Spleen (tissue), 11 donors: ENCODE measurements at regions not wholly inside any gene's neighbourhood (a gene's known extent, or its start where the extent isn't known, plus 50 kb on each side); places are given as distances from the start of the nearest gene placed in this dataset.

ENCODE experiments used
- DNase-seq: peaks from one replicate; pipeline ENCODE4 v3.0.0-alpha.2; 2020
- H3K27ac ChIP-seq, 8 donors: fragments of 200-600 bp; sonication (generic) in 7 of 8; 1 replicate in 4 of 8; 2 replicates in 4 of 8; pipeline versions ENCODE4 v1.5.0 to v1.8.0; 2016 to 2021; ENCODE audit warnings: inconsistent platforms in 4 of 8, mild to moderate bottlenecking in 4 of 8, moderate library complexity in 1 of 8
- H3K27me3 ChIP-seq, 7 donors: fragments of 200-600 bp; sonication (generic) in 6 of 7; replicated peaks in 1 of 7; 1 replicate in 4 of 7; 2 replicates in 3 of 7; pipeline versions ENCODE4 v1.5.0 to v1.8.0; 2016 to 2021; ENCODE audit warnings: inconsistent platforms in 3 of 7, mild to moderate bottlenecking in 1 of 7
- H3K36me3 ChIP-seq, 6 donors: fragments of 200-600 bp; sonication (generic) in 5 of 6; 1 replicate in 4 of 6; 2 replicates in 2 of 6; pipeline versions ENCODE4 v1.5.0 to v1.8.0; 2016 to 2021; ENCODE audit warnings: inconsistent platforms in 2 of 6
- H3K4me1 ChIP-seq, 6 donors: fragments of 200-600 bp; sonication (generic) in 5 of 6; 1 replicate in 3 of 6; 2 replicates in 3 of 6; pipeline versions ENCODE4 v1.5.0 to v1.8.0; 2016 to 2021; ENCODE audit warnings: inconsistent platforms in 3 of 6
- H3K4me3 ChIP-seq, 8 donors: fragments of 200-600 bp; sonication (generic) in 7 of 8; 1 replicate in 4 of 8; 2 replicates in 4 of 8; pipeline versions ENCODE4 v1.5.0 to v1.8.0; 2016 to 2021; ENCODE audit warnings: inconsistent platforms in 4 of 8, mild to moderate bottlenecking in 4 of 8, moderate library complexity in 2 of 8
- H3K9me3 ChIP-seq, 8 donors: fragments of 200-600 bp; sonication (generic) in 7 of 8; 1 replicate in 4 of 8; 2 replicates in 4 of 8; pipeline versions ENCODE4 v1.5.0 to v1.8.0; 2016 to 2021; ENCODE audit warnings: inconsistent platforms in 4 of 8
- CTCF ChIP-seq, 11 experiments: fragments of 200-600 bp in 7 of 11; fragments of 450-650 bp in 4 of 11; sonication (generic) in 4 of 11; IDR thresholded peaks in 8 of 11; conservative IDR thresholded peaks in 3 of 11; 1 replicate in 7 of 11; 2 replicates in 4 of 11; pipeline versions ENCODE4 v1.4.0 to v1.8.0; 2016 to 2021; ENCODE audit warnings: antibody characterized with exemption in 11 of 11, inconsistent platforms in 4 of 11, mild to moderate bottlenecking in 1 of 11
- POLR2A ChIP-seq, 3 donors: fragments of 450-650 bp; IDR thresholded peaks; one replicate each; pipeline ENCODE4 v1.5.1; 2017; ENCODE audit warnings: antibody characterized with exemption in 3 of 3, mild to moderate bottlenecking in 1 of 3
- POLR2AphosphoS5 ChIP-seq, 3 donors: sonication (generic); formaldehyde crosslinking; IDR thresholded peaks; one replicate each; pipeline ENCODE4 v1.5.1; 2017; ENCODE audit warnings: antibody characterized with exemption in 3 of 3
- WGBS, 5 donors: extraction: QIAGEN DNeasy Blood & Tissue Kit in 3 of 5; methylation state at CpG; one replicate each; pipeline versions ENCODE4 v1.1.5 to v1.1.7; 2013 to 2018; 5-methylcytosine and 5-hydroxymethylcytosine counted together
- intact Hi-C: fragments of 100-400 bp; cut with DNase I; formaldehyde crosslinking; loops from one replicate; pipeline ENCODE4 v1.15.0; 2023; ENCODE audit warnings: low total_unique reads
- donor health status: healthy with polysubstance abuse.
- donor health status: DM: no; HTN: no; CAD: no; lungs with moderate emphysema.
- donor health status: DM: no; HTN: no; CAD: no.
- donor health status: Bipolar disorder and iron deficiency.
- donor health status: healthy.
- donor health status: DM: no; HTN: no; CAD: no.
- donor health status: DM: yes; HTN: yes; CAD: no.

GRCh38 chr20:61042506-61043385 is 209.3 kb upstream of the CDH4 start:
- intact Hi-C loops = no loop called here
- no peak for TF ChIP-seq POLR2A (IDR thresholded peaks at IDR 0.05)
- TF ChIP-seq POLR2AphosphoS5 (IDR thresholded peaks at IDR 0.05) = no peak
- TF ChIP-seq CTCF (IDR thresholded peaks at IDR 0.05 in 8 of 11, conservative IDR thresholded peaks at IDR 0.05 in 3 of 11) = no peak

GRCh38 chr20:61043681-61044080 is 208.4 kb upstream of the CDH4 start:
- H3K4me3 ChIP-seq = no peak overlapping the region
- peaks cover 0 to 12% (median 0%) of the 10 kb centered on the region in 7 donors for H3K27me3 ChIP-seq
- H3K36me3 ChIP-seq = no peaks in the 10 kb centered on the region
- TF ChIP-seq CTCF (IDR thresholded peaks at IDR 0.05 in 8 of 11, conservative IDR thresholded peaks at IDR 0.05 in 3 of 11) (no peak), POLR2A (IDR thresholded peaks at IDR 0.05) (no peak), POLR2AphosphoS5 (IDR thresholded peaks at IDR 0.05) (no peak)
- no peaks in the 10 kb centered on the region for H3K4me1 ChIP-seq
- no peak for DNase-seq
- H3K27ac ChIP-seq = no peak overlapping the region
- H3K9me3 ChIP-seq = peaks cover 0 to 39% (median 1%) of the 10 kb centered on the region in 8 donors
- intact Hi-C loops = no loop called here
- 64 to 83% (median 76%) methylated on average over 9 of the region's 9 CpGs for WGBS, 5 donors

More at GRCh38 chr20:61042506-61043385, 209.3 kb upstream of the CDH4 start:
- Histone ChIP-seq H3K36me3 (no peaks in the 10 kb centered on the region), H3K27ac (no peak overlapping the region), H3K9me3 (peaks cover 0 to 39% (median 2%) of the 10 kb centered on the region in 8 donors), H3K4me1 (no peaks in the 10 kb centered on the region), H3K4me3 (no peak overlapping the region), H3K27me3 (peaks cover 0 to 12% (median 0%) of the 10 kb centered on the region in 7 donors)
- WGBS, 5 donors = 69 to 80% (median 78%) methylated on average over 25 of the region's 25 CpGs
- DNase-seq = no peak

GRCh38 chr20:61044499-61044898 is 207.6 kb upstream of the CDH4 start:
- no peak for DNase-seq

More at GRCh38 chr20:61044499-61044898, 207.6 kb upstream of the CDH4 start:
- Histone ChIP-seq H3K9me3 (peaks cover 0 to 38% (median 2%) of the 10 kb centered on the region in 8 donors), H3K4me3 (no peak overlapping the region), H3K27ac (no peak overlapping the region), H3K4me1 (no peaks in the 10 kb centered on the region), H3K36me3 (no peaks in the 10 kb centered on the region), H3K27me3 (peaks cover 0 to 12% (median 0%) of the 10 kb centered on the region in 7 donors)
- WGBS, 5 donors = 49 to 58% (median 50%) methylated on average over 4 of the region's 4 CpGs
- TF ChIP-seq CTCF (IDR thresholded peaks at IDR 0.05 in 8 of 11, conservative IDR thresholded peaks at IDR 0.05 in 3 of 11) (no peak), POLR2A (IDR thresholded peaks at IDR 0.05) (no peak), POLR2AphosphoS5 (IDR thresholded peaks at IDR 0.05) (no peak)
- intact Hi-C loops = no loop called here
